Trophoblast cell (in vitro differentiated cells and primary cell): ENCODE measurements at regions not wholly inside any gene's neighbourhood (a gene's known extent, or its start where the extent isn't known, plus 50 kb on each side); places are given as distances from the start of the nearest gene placed in this dataset.

Experiments used
- DNase-seq, 2 donors: peaks; one replicate each; pipeline ENCODE4 v3.0.0-alpha.2; 2016
- H2AFZ ChIP-seq: 2 replicates; pipeline ENCODE4 v1.6.1; 2013; ENCODE audit warnings: low read length, moderate library complexity, mild to moderate bottlenecking; ENCODE audit not compliant: insufficient read depth, poor library complexity
- H2AK5ac ChIP-seq: 2 replicates; pipeline ENCODE4 v1.6.1; 2013; ENCODE audit warnings: mild to moderate bottlenecking, low read length
- H2BK120ac ChIP-seq: 2 replicates; pipeline ENCODE4 v1.6.1; 2013; ENCODE audit warnings: low read length, mild to moderate bottlenecking, moderate library complexity; ENCODE audit not compliant: insufficient read depth, poor library complexity
- H2BK12ac ChIP-seq: 2 replicates; pipeline ENCODE4 v1.6.1; 2013; ENCODE audit warnings: mild to moderate bottlenecking, low read length, moderate library complexity
- H2BK5ac ChIP-seq: 2 replicates; pipeline ENCODE4 v1.6.1; 2013; ENCODE audit warnings: low read length, low read depth, moderate library complexity, mild to moderate bottlenecking; ENCODE audit not compliant: poor library complexity
- H3K14ac ChIP-seq: 2 replicates; pipeline ENCODE4 v1.6.1; 2013; ENCODE audit warnings: mild to moderate bottlenecking, low read length
- H3K18ac ChIP-seq: 2 replicates; pipeline ENCODE4 v1.6.1; 2013; ENCODE audit warnings: mild to moderate bottlenecking, low read length
- H3K23ac ChIP-seq: 2 replicates; pipeline ENCODE4 v1.6.1; 2013; ENCODE audit warnings: low read length
- H3K27ac ChIP-seq: 2 replicates; pipeline ENCODE4 v1.5.1; 2013; ENCODE audit warnings: low read depth, mild to moderate bottlenecking, inconsistent platforms, low read length, moderate library complexity
- H3K27me3 ChIP-seq: 2 replicates; pipeline ENCODE4 v1.6.1; 2013; ENCODE audit warnings: inconsistent platforms, mild to moderate bottlenecking, low read length, moderate library complexity; ENCODE audit not compliant: insufficient read depth
- H3K36me3 ChIP-seq, 2 experiments: 1 replicate in 1 of 2; 2 replicates in 1 of 2; pipeline ENCODE4 v1.6.1; 2013; ENCODE audit warnings: low read length in 2 of 2, mild to moderate bottlenecking in 2 of 2, moderate library complexity in 1 of 2; ENCODE audit not compliant: insufficient read depth in 2 of 2, control insufficient read depth in 1 of 2
- H3K4ac ChIP-seq: 2 replicates; pipeline ENCODE4 v1.6.1; 2013; ENCODE audit warnings: low read depth, mild to moderate bottlenecking, low read length, moderate library complexity
- H3K4me1 ChIP-seq, 2 experiments: 1 replicate in 1 of 2; 2 replicates in 1 of 2; pipeline ENCODE4 v1.6.1; 2013; ENCODE audit warnings: low read length in 2 of 2, mild to moderate bottlenecking in 2 of 2, moderate library complexity in 1 of 2; ENCODE audit not compliant: insufficient read depth in 2 of 2, control insufficient read depth in 1 of 2
- H3K4me2 ChIP-seq: 2 replicates; pipeline ENCODE4 v1.6.1; 2013; ENCODE audit warnings: inconsistent platforms, mild to moderate bottlenecking, low read length, moderate library complexity
- H3K4me3 ChIP-seq: 2 replicates; pipeline ENCODE4 v1.5.1; 2013; ENCODE audit warnings: mild to moderate bottlenecking, low read depth, low read length, inconsistent platforms
- H3K79me1 ChIP-seq: one replicate; pipeline ENCODE4 v1.6.1; 2013; ENCODE audit warnings: low read length
- H3K79me2 ChIP-seq: 2 replicates; pipeline ENCODE4 v1.6.1; 2013; ENCODE audit warnings: low read length, mild to moderate bottlenecking; ENCODE audit not compliant: control insufficient read depth, insufficient read depth, poor library complexity
- H3K9ac ChIP-seq: 2 replicates; pipeline ENCODE4 v1.6.1; 2013; ENCODE audit warnings: mild to moderate bottlenecking, low read length
- H3K9me3 ChIP-seq: 2 replicates; pipeline ENCODE4 v1.6.1; 2013; ENCODE audit warnings: low read depth, mild to moderate bottlenecking, control low read depth, inconsistent platforms, low read length; ENCODE audit not compliant: insufficient read depth
- H4K12ac ChIP-seq: 2 replicates; pipeline ENCODE4 v1.6.1; 2013; ENCODE audit warnings: low read depth, mild to moderate bottlenecking, low read length, moderate library complexity
- H4K8ac ChIP-seq: 2 replicates; pipeline ENCODE4 v1.6.1; 2013; ENCODE audit warnings: low read depth, mild to moderate bottlenecking, low read length, moderate library complexity
- H4K91ac ChIP-seq: one replicate; pipeline ENCODE4 v1.6.1; 2013; ENCODE audit warnings: low read depth, mild to moderate bottlenecking, low read length, moderate library complexity
- WGBS: extraction: QIAGEN DNeasy Blood & Tissue Kit; methylation state at CpG from one replicate; pipeline ENCODE4 v1.1.7; 2013; ENCODE audit warnings: missing lambda C conversion rate; ENCODE audit not compliant: insufficient read length, insufficient coverage; ENCODE audit errors: extremely low coverage; 5-methylcytosine and 5-hydroxymethylcytosine counted together

DNA sequence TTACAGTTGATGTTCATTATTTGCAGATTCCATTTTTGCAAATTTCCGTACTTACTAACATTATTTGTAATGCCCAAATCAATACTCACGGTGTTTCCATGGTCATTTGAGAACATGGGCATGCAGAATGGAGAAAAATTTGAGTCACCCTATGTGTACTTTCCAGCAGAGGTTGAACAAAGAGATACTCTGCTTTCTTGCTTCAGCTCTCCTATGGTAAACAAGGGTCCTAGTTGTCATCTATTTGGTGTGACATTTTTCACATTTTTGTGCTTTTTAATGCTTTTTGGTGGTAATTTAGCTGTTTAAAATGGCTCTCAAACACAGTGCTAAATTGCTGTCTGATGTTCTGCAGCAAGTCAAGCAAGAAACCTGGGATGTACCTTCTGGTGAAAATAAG lies 444.4 kb upstream of the CELF4 start:
- H3K4me1 ChIP-seq = peaks cover 0 to 4% of the 10 kb centered on the region in 2 experiments

DNA sequence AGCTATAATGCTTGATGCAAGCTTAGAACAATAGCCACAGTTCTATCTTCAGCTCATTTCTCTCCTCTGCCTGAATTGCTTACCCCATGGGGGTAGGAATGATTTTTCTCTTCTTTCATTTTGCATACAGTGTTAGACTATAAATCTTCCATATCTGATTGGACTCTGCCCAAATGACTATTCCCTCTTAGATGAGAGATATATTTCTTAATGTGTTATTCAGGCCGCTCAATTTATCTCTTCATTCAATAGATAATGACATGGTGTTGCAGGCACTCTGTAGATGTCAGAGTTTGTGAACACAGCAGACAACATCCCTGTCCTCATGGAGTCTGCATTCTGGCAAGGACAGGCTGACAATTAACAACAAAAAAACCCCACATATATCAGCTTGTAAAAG lies 443.7 kb upstream of the CELF4 start:
- no peak overlapping the region for H3K14ac ChIP-seq
- no peaks in the 10 kb centered on the region for H3K36me3 ChIP-seq
- no peak overlapping the region for H3K18ac ChIP-seq
- no peak for DNase-seq
- H3K27me3 ChIP-seq = no peaks in the 10 kb centered on the region
- H3K4ac ChIP-seq = no peak overlapping the region
- no peak overlapping the region for H3K9ac ChIP-seq
- no CpG with 5 or more reads among the region's 1 CpG for WGBS
- H2BK5ac ChIP-seq = no peak overlapping the region
- no peak overlapping the region for H4K8ac ChIP-seq
- H3K79me2 ChIP-seq = no peaks in the 10 kb centered on the region
- no peaks in the 10 kb centered on the region for H3K79me1 ChIP-seq
- no peaks in the 10 kb centered on the region for H3K9me3 ChIP-seq
- no peak overlapping the region for H4K91ac ChIP-seq
- no peak overlapping the region for H2AFZ ChIP-seq
- no peak overlapping the region for H3K23ac ChIP-seq
- no peak overlapping the region for H3K4me2 ChIP-seq
- H3K4me1 ChIP-seq = peaks cover 0 to 4% of the 10 kb centered on the region in 2 experiments
- H2BK120ac ChIP-seq = no peak overlapping the region
- no peak overlapping the region for H2AK5ac ChIP-seq
- no peak overlapping the region for H3K4me3 ChIP-seq
- H4K12ac ChIP-seq = no peak overlapping the region
- no peak overlapping the region for H2BK12ac ChIP-seq
- no peak overlapping the region for H3K27ac ChIP-seq

More for the DNA sequence above, 444.4 kb upstream of the CELF4 start:
- H3K4me3 ChIP-seq = no peak overlapping the region
- H3K36me3 ChIP-seq = no peaks in the 10 kb centered on the region
- no peak overlapping the region for H3K9ac ChIP-seq
- H3K4me2 ChIP-seq = no peak overlapping the region
- H3K79me2 ChIP-seq = no peaks in the 10 kb centered on the region
- H2AFZ ChIP-seq = no peak overlapping the region
- no peak overlapping the region for H4K91ac ChIP-seq
- H2AK5ac ChIP-seq = no peak overlapping the region
- H3K9me3 ChIP-seq = no peaks in the 10 kb centered on the region
- no peak overlapping the region for H2BK5ac ChIP-seq
- no peak overlapping the region for H3K18ac ChIP-seq
- H2BK120ac ChIP-seq = no peak overlapping the region
- no peak overlapping the region for H4K12ac ChIP-seq
- H2BK12ac ChIP-seq = no peak overlapping the region
- no peaks in the 10 kb centered on the region for H3K27me3 ChIP-seq
- H3K79me1 ChIP-seq = no peaks in the 10 kb centered on the region
- H3K23ac ChIP-seq = no peak overlapping the region
- H3K4ac ChIP-seq = no peak overlapping the region
- H4K8ac ChIP-seq = no peak overlapping the region
- no CpG with 5 or more reads among the region's 2 CpGs for WGBS
- no peak overlapping the region for H3K27ac ChIP-seq
- DNase-seq = no peak
- H3K14ac ChIP-seq = no peak overlapping the region

DNA sequence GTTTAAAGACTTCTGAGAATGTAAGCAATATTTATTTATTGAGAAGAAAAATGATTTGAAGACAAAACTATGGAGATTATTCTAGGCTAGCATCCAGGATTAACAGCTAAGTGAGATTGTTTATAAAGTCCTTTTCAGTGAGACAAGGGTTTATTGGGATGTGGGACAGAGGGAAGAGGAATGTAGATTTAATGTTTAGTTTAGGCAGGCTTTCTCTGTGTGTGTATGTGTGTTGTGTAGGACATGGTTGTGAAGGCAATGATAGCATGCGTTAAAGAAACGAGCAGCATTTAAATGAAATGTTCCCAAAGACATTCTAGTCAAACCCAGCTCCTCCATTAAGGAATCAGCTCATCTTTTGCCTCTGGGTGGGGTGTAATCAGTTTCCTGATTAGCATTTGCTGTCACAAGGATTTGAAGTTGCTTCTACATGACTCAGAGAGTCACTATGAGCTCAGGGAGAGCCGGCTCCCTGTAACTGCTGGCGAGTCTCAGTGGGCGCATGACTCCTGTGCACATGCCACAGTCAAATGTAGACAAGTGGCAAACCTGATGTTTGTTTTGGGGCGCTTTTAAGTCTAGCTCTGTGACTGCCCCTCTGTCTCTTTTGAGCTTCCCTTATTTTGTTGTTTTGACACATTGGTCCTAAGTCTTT lies 442.2 kb upstream of the CELF4 start:
- Histone ChIP-seq H3K27ac (no peak overlapping the region), H3K79me2 (no peaks in the 10 kb centered on the region), H4K91ac (no peak overlapping the region), H3K4ac (no peak overlapping the region), H3K4me2 (no peak overlapping the region), H3K79me1 (no peaks in the 10 kb centered on the region), H2BK120ac (no peak overlapping the region), H3K36me3 (no peaks in the 10 kb centered on the region), H3K9me3 (no peaks in the 10 kb centered on the region), H2BK5ac (no peak overlapping the region), H3K4me1 (peaks cover 0 to 4% of the 10 kb centered on the region in 2 experiments), H2AK5ac (no peak overlapping the region), H3K27me3 (no peaks in the 10 kb centered on the region), H3K9ac (no peak overlapping the region), H2BK12ac (no peak overlapping the region), H3K4me3 (no peak overlapping the region), H3K14ac (no peak overlapping the region), H3K18ac (no peak overlapping the region), H3K23ac (no peak overlapping the region), H2AFZ (no peak overlapping the region), H4K12ac (no peak overlapping the region), H4K8ac (no peak overlapping the region)
- DNase-seq = no peak
- no CpG with 5 or more reads among the region's 6 CpGs for WGBS

DNA sequence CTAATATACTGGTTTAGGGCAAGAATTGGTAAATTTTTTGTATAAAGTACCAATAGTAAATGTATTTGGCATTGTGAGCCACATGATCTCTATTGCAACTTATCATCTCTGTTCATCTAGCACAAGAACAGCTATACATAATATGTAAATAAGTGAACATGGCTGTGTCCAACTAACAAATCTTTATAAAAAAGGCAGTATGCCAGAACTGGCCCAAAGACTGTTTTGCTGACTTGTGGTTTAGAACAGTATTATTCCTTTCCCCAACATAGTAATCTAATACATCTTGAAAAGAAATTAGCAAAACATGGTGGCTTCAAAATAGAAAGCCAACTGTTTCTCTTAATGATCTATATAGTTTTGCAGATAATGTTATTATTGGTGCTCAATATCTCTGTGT lies 441.4 kb upstream of the CELF4 start:
- Histone ChIP-seq H3K18ac (no peak overlapping the region), H3K23ac (no peak overlapping the region), H3K27me3 (no peaks in the 10 kb centered on the region), H4K91ac (no peak overlapping the region), H3K4ac (no peak overlapping the region), H4K8ac (no peak overlapping the region), H3K4me2 (no peak overlapping the region), H4K12ac (no peak overlapping the region), H2AK5ac (no peak overlapping the region), H3K79me2 (no peaks in the 10 kb centered on the region), H3K4me3 (no peak overlapping the region), H2AFZ (no peak overlapping the region), H3K14ac (no peak overlapping the region), H2BK12ac (no peak overlapping the region), H3K4me1 (peaks cover 0 to 4% of the 10 kb centered on the region in 2 experiments), H2BK5ac (no peak overlapping the region), H3K27ac (no peak overlapping the region), H3K79me1 (no peaks in the 10 kb centered on the region), H3K9me3 (no peaks in the 10 kb centered on the region), H3K36me3 (no peaks in the 10 kb centered on the region), H3K9ac (no peak overlapping the region), H2BK120ac (no peak overlapping the region)
- no peak for DNase-seq
